Neural progenitor cell (in vitro differentiated cells): ENCODE measurements at regions not wholly inside any gene's neighbourhood (a gene's known extent, or its start where the extent isn't known, plus 50 kb on each side); places are given as distances from the start of the nearest gene placed in this dataset.

Source experiments
- DNase-seq: peaks from one replicate; pipeline ENCODE4 v3.0.0-alpha.2; 2016; ENCODE audit warnings: low spot score
- H2AFZ ChIP-seq: fragments of 200-600 bp; sonication (generic); replicated peaks from 2 replicates; pipeline ENCODE4 v1.6.1; 2016; ENCODE audit warnings: antibody characterized with exemption
- H3F3A ChIP-seq: fragments of 200-600 bp; sonication (generic); 2 replicates; pipeline ENCODE4 v1.6.1; 2016; ENCODE audit warnings: antibody characterized with exemption, low read depth
- H3K27ac ChIP-seq: fragments of 200-600 bp; sonication (generic); 2 replicates; pipeline ENCODE4 v1.5.1; 2016; ENCODE audit warnings: mild to moderate bottlenecking
- H3K27me3 ChIP-seq: fragments of 200-600 bp; sonication (generic); 2 replicates; pipeline ENCODE4 v1.6.1; 2016; ENCODE audit warnings: mild to moderate bottlenecking, moderate library complexity
- H3K36me3 ChIP-seq: fragments of 200-600 bp; sonication (generic); 2 replicates; pipeline ENCODE4 v1.5.1; 2016
- H3K4me1 ChIP-seq: fragments of 200-600 bp; sonication (generic); 2 replicates; pipeline ENCODE4 v1.6.1; 2016; ENCODE audit warnings: mixed run types
- H3K4me2 ChIP-seq: fragments of 200-600 bp; sonication (generic); 2 replicates; pipeline ENCODE4 v1.6.1; 2016
- H3K4me3 ChIP-seq: fragments of 200-600 bp; sonication (generic); 2 replicates; pipeline ENCODE4 v1.5.1; 2016
- H3K79me2 ChIP-seq: fragments of 200-600 bp; sonication (generic); 2 replicates; pipeline ENCODE4 v1.6.1; 2016; ENCODE audit warnings: low read depth
- H3K9ac ChIP-seq: fragments of 200-600 bp; sonication (generic); 2 replicates; pipeline ENCODE4 v1.6.1; 2016
- H3K9me3 ChIP-seq: fragments of 200-600 bp; sonication (generic); 2 replicates; pipeline ENCODE4 v1.5.1; 2016; ENCODE audit warnings: low read depth
- H4K20me1 ChIP-seq: fragments of 200-600 bp; sonication (generic); 2 replicates; pipeline ENCODE4 v1.6.1; 2016; ENCODE audit warnings: low read depth
- H3K27ac Mint-ChIP-seq: 3 replicates; pipeline ENCODE4 v1.8.0; 2021; ENCODE audit warnings: mixed read lengths
- H3K27me3 Mint-ChIP-seq: 2 replicates; pipeline ENCODE4 v1.8.0; 2022; ENCODE audit warnings: low read depth, mild to moderate bottlenecking, inconsistent platforms, moderate library complexity, mixed read lengths; ENCODE audit not compliant: insufficient read depth
- H3K36me3 Mint-ChIP-seq: 3 replicates; pipeline ENCODE4 v1.8.0; 2021; ENCODE audit warnings: mixed read lengths
- H3K4me1 Mint-ChIP-seq: 3 replicates; pipeline ENCODE4 v1.8.0; 2021; ENCODE audit warnings: mixed read lengths
- H3K4me3 Mint-ChIP-seq: 3 replicates; pipeline ENCODE4 v1.8.0; 2021; ENCODE audit warnings: mild to moderate bottlenecking, moderate library complexity, mixed read lengths
- H3K9me3 Mint-ChIP-seq: 3 replicates; pipeline ENCODE4 v1.8.0; 2020; ENCODE audit warnings: mixed read lengths
- EZH2 ChIP-seq: fragments of 200-600 bp; sonication (generic); IDR thresholded peaks from 2 replicates; pipeline ENCODE4 v1.6.1; 2017; ENCODE audit warnings: antibody characterized with exemption, mild to moderate bottlenecking, moderate library complexity
- EZH2phosphoT487 ChIP-seq: fragments of 200-600 bp; sonication (generic); IDR thresholded peaks from 2 replicates; pipeline ENCODE4 v1.6.1; 2017; ENCODE audit warnings: antibody characterized with exemption
- TF ChIP-seq, protein P1 (sequence below): fragments of 200-600 bp; sonication (generic); IDR thresholded peaks from 2 replicates; pipeline ENCODE4 v1.5.1; 2017; ENCODE audit warnings: antibody characterized with exemption, mild to moderate bottlenecking

DNA sequence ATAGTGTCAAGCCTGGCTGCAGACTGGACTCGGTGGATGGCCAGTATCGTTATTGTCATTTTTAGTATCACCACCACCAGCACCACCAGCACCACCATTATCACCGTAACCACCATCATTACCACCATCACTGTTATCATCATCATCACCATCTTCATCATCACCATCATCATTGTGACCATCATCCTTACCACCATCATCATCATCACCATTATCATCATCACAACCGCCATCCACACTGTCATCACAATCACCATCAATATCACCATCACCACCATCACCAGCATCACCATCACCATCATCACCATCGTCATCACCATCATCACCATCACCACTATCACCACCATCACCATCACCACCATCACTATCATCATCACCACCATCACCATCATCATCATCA, 65.6 kb downstream of the FOXL3 start:
- Histone ChIP-seq H4K20me1 (no peaks in the 10 kb centered on the region), H2AFZ (no peak overlapping the region), H3K36me3 (no peaks in the 10 kb centered on the region), H3K4me3 (no peak overlapping the region), H3K9ac (no peak overlapping the region), H3K9me3 (no peaks in the 10 kb centered on the region), H3K79me2 (no peaks in the 10 kb centered on the region), H3K27me3 (peaks cover 24% of the 10 kb centered on the region), H3K4me2 (no peak overlapping the region), H3K4me1 (peaks cover 3% of the 10 kb centered on the region), H3F3A (no peaks in the 10 kb centered on the region), H3K27ac (no peak overlapping the region)
- DNase-seq: no peak
- H3K9me3 Mint-ChIP-seq: no peaks in the 10 kb centered on the region
- TF ChIP-seq EZH2phosphoT487 (no peak), EZH2 (no peak)
- TF ChIP-seq, protein P1, sequence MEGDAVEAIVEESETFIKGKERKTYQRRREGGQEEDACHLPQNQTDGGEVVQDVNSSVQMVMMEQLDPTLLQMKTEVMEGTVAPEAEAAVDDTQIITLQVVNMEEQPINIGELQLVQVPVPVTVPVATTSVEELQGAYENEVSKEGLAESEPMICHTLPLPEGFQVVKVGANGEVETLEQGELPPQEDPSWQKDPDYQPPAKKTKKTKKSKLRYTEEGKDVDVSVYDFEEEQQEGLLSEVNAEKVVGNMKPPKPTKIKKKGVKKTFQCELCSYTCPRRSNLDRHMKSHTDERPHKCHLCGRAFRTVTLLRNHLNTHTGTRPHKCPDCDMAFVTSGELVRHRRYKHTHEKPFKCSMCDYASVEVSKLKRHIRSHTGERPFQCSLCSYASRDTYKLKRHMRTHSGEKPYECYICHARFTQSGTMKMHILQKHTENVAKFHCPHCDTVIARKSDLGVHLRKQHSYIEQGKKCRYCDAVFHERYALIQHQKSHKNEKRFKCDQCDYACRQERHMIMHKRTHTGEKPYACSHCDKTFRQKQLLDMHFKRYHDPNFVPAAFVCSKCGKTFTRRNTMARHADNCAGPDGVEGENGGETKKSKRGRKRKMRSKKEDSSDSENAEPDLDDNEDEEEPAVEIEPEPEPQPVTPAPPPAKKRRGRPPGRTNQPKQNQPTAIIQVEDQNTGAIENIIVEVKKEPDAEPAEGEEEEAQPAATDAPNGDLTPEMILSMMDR: no peak
- H3K4me1 Mint-ChIP-seq: peaks cover 6% of the 10 kb centered on the region
- H3K36me3 Mint-ChIP-seq: no peaks in the 10 kb centered on the region
- H3K27ac Mint-ChIP-seq: no peak overlapping the region
- peaks cover 15% of the 10 kb centered on the region for H3K27me3 Mint-ChIP-seq
- H3K4me3 Mint-ChIP-seq: no peak overlapping the region

DNA sequence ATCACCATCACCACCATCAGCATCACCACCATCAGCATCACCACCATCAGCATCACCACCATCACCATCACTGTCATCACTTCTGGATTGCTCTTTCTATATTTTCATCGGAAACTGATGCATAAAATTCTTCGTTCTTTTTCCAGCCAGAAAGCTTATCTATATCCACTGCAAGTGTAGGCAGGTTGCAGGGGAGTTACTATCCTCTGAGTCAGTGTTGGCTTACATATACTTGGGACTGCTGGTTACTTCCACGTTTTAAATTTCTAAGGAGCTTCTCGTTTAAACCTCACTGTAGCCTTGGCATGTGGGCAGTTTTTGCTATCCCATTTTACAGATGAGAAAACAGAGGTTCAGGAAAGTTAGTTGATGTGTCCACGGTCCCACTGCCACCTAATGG, 66.1 kb downstream of the FOXL3 start:
- Mint-ChIP-seq H3K27ac (no peak overlapping the region), H3K4me1 (peaks cover 11% of the 10 kb centered on the region), H3K4me3 (no peak overlapping the region), H3K9me3 (no peaks in the 10 kb centered on the region), H3K27me3 (peaks cover 18% of the 10 kb centered on the region), H3K36me3 (no peaks in the 10 kb centered on the region)
- no peaks in the 10 kb centered on the region for H3K79me2 ChIP-seq
- TF ChIP-seq, protein P1: no peak
- TF ChIP-seq EZH2phosphoT487 (no peak), EZH2 (no peak)
- H4K20me1 ChIP-seq: no peaks in the 10 kb centered on the region
- no peaks in the 10 kb centered on the region for H3K36me3 ChIP-seq
- peaks cover 3% of the 10 kb centered on the region for H3K4me1 ChIP-seq
- H3K9ac ChIP-seq: no peak overlapping the region
- no peak overlapping the region for H2AFZ ChIP-seq
- H3K4me2 ChIP-seq: no peak overlapping the region
- no peaks in the 10 kb centered on the region for H3F3A ChIP-seq
- no peak for DNase-seq
- H3K27ac ChIP-seq: no peak overlapping the region
- peaks cover 29% of the 10 kb centered on the region for H3K27me3 ChIP-seq
- no peak overlapping the region for H3K4me3 ChIP-seq
- no peaks in the 10 kb centered on the region for H3K9me3 ChIP-seq

DNA sequence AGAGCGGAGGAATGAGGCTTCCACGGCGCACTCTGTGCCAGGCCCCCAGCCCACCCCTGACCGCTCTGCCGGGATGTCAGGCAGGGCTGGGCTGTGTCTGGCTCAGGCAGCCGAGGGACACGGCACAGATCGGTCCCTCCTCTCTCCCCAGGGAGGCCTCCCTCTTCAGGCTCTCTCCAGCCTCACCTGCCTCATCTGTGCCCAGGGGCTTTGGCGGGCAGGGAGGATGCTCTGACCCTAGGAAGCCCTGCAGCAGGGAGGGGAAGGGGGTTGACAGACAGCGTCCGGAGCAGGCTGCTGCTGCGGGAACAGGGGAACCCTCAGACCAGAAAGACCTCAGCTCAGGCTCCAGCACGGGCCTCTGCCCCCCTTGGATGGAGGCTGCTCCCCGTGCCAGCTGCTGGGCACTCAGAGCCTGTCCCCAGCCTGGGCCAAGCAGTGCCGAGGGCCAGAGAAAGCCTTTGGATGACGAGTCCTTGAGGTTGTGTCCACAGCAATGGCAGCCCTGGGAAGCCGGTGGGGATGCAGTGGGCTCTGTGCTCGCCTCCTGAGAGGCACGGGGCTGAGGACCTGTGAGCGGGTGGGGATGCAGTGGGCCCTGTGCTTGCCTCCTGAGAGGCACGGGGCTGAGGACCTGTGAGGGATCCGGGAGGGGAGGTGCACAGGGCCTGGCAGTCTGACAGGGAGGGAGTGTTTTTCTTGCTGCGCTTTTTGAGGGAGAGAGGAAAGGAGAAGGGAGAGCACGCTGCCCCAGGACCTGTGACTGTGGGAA, 66.9 kb downstream of the FOXL3 start:
- TF ChIP-seq EZH2phosphoT487 (no peak), EZH2 (no peak)
- TF ChIP-seq, protein P1: no peak
- H3K36me3 Mint-ChIP-seq: no peaks in the 10 kb centered on the region
- Histone ChIP-seq H3K36me3 (no peaks in the 10 kb centered on the region), H3K27me3 (peaks cover 37% of the 10 kb centered on the region), H3F3A (no peaks in the 10 kb centered on the region), H3K4me3 (no peak overlapping the region), H3K4me2 (no peak overlapping the region), H3K79me2 (no peaks in the 10 kb centered on the region), H3K27ac (no peak overlapping the region), H3K9me3 (no peaks in the 10 kb centered on the region), H2AFZ (no peak overlapping the region), H3K4me1 (peaks cover 3% of the 10 kb centered on the region), H3K9ac (no peak overlapping the region), H4K20me1 (no peaks in the 10 kb centered on the region)
- no peak overlapping the region for H3K4me3 Mint-ChIP-seq
- H3K9me3 Mint-ChIP-seq: peaks cover 2% of the 10 kb centered on the region
- H3K27ac Mint-ChIP-seq: no peak overlapping the region
- no peak for DNase-seq
- peaks cover 12% of the 10 kb centered on the region for H3K4me1 Mint-ChIP-seq
- H3K27me3 Mint-ChIP-seq: peaks cover 18% of the 10 kb centered on the region
